ENCODE measurements at regions not wholly inside any gene's neighbourhood (a gene's known extent, or its start where the extent isn't known, plus 50 kb on each side); places are given as distances from the start of the nearest gene placed in this dataset.
"Not testable (repeated sequence)": the region's sequence is repeated elsewhere in the genome, so short reads cannot be mapped to it uniquely, and the experiment has no call there.

GRCh38 chr3:98682391-98682790, 80.7 kb upstream of the ST3GAL6 start:
- CTCF ChIA-PET; dilution Hi-C loops (cut with HindIII; ENCODE audit: low sequenced_read_pairs, unreplicated experiment); POLR2A ChIA-PET (ENCODE audit: unreplicated experiment): not testable (repeated sequence)

More at GRCh38 chr3:98682391-98682790, 80.7 kb upstream of the ST3GAL6 start:
- H3K36me3 ChIP-seq (ENCODE audit: control insufficient read depth, insufficient read depth, low read length); H3K79me1 ChIP-seq (ENCODE audit: low read depth in 1 of 2, low read length in 2 of 2); H3K9me3 ChIP-seq (ENCODE audit: control insufficient read depth, insufficient read depth, low read length); H3K4ac ChIP-seq (ENCODE audit: low read depth, low read length); H4K5ac ChIP-seq (ENCODE audit: low read depth, low read length); in situ Hi-C loops (cut with MboI; ENCODE audit: low sequenced_read_pairs); H2BK5ac ChIP-seq (ENCODE audit: low read depth, low read length, poor library complexity, severe bottlenecking); H4K8ac ChIP-seq (ENCODE audit: low read depth in 2 of 2, low read length in 2 of 2); H3K4me2 ChIP-seq (ENCODE audit: low read depth, low read length); H3K18ac ChIP-seq (ENCODE audit: low read depth, low read length); BruUV-seq (replicated peaks); H2AFZ ChIP-seq (replicated peaks; ENCODE audit: low read length, poor library complexity); H3K27me3 ChIP-seq (ENCODE audit: control insufficient read depth, insufficient read depth, low read length); H4K91ac ChIP-seq (ENCODE audit: insufficient read depth, low read depth, low read length); H3K14ac ChIP-seq (replicated peaks; ENCODE audit: low read depth, low read length); H3K56ac ChIP-seq (ENCODE audit: extremely low read depth, insufficient read depth, low read length); H2AK5ac ChIP-seq (ENCODE audit: low read depth, low read length); intact Hi-C loops (cut with micrococcal nuclease); H3K4me1 ChIP-seq (ENCODE audit: control insufficient read depth, insufficient read depth, low read length); H2BK120ac ChIP-seq (ENCODE audit: low read depth, low read length); H2AK9ac ChIP-seq (replicated peaks; ENCODE audit: low read depth, low read length, poor library complexity); H3K9me1 ChIP-seq (ENCODE audit: insufficient read depth, low read length); H3K4me3 ChIP-seq (ENCODE audit: insufficient read depth, low read depth, low read length); H3K9ac ChIP-seq (ENCODE audit: low read depth, low read length); ATAC-seq (ENCODE audit: low read depth); H2BK15ac ChIP-seq (ENCODE audit: low read depth, low read length); H3K23ac ChIP-seq (ENCODE audit: low read depth, low read length); H2BK20ac ChIP-seq (ENCODE audit: low read depth, low read length); H4K20me1 ChIP-seq (ENCODE audit: insufficient read depth, low read length); H3K27ac ChIP-seq (ENCODE audit: insufficient read depth, low read length); DNase-seq: not testable (repeated sequence)
- WGBS, 2 experiments (ENCODE audit: extremely low coverage in 2 of 2, insufficient read length in 1 of 2), result 79% methylated on average over 2 of the region's 6 CpGs; no CpG with 5 or more reads in 1 of the 2 experiments
